Ishikawa (cell line): ENCODE measurements at regions not wholly inside any gene's neighbourhood (a gene's known extent, or its start where the extent isn't known, plus 50 kb on each side); places are given as distances from the start of the nearest gene placed in this dataset.

Experiments
- CREB1 ChIP-seq: IDR thresholded peaks from 2 replicates; pipeline ENCODE4 v1.6.1; 2012; ENCODE audit warnings: low read depth
- EP300 ChIP-seq: IDR thresholded peaks from 2 replicates; pipeline ENCODE4 v1.6.1; 2012; ENCODE audit warnings: borderline replicate concordance
- FOXM1 ChIP-seq: IDR thresholded peaks from 2 replicates; pipeline ENCODE4 v1.6.1; 2012; ENCODE audit warnings: low read depth, borderline replicate concordance
- NFIC ChIP-seq: IDR thresholded peaks from 2 replicates; pipeline ENCODE4 v1.6.1; 2012
- TAF1 ChIP-seq: IDR thresholded peaks from 2 replicates; pipeline ENCODE4 v1.6.1; 2012; ENCODE audit warnings: low read depth, mild to moderate bottlenecking
- TCF12 ChIP-seq: IDR thresholded peaks from 2 replicates; pipeline ENCODE4 v1.6.1; 2012; ENCODE audit warnings: low read depth
- YY1 ChIP-seq: IDR thresholded peaks from 2 replicates; pipeline ENCODE4 v1.6.1; 2012; ENCODE audit warnings: low read depth
- TF ChIP-seq, protein P1 (sequence below): IDR thresholded peaks from 2 replicates; pipeline ENCODE4 v1.6.1; 2012
- TF ChIP-seq, protein P2 (sequence below): IDR thresholded peaks from 2 replicates; pipeline ENCODE4 v1.6.1; 2012
- TF ChIP-seq, protein P3 (sequence below): IDR thresholded peaks from 2 replicates; pipeline ENCODE4 v1.6.1; 2012; ENCODE audit warnings: low read depth, mild to moderate bottlenecking

DNA sequence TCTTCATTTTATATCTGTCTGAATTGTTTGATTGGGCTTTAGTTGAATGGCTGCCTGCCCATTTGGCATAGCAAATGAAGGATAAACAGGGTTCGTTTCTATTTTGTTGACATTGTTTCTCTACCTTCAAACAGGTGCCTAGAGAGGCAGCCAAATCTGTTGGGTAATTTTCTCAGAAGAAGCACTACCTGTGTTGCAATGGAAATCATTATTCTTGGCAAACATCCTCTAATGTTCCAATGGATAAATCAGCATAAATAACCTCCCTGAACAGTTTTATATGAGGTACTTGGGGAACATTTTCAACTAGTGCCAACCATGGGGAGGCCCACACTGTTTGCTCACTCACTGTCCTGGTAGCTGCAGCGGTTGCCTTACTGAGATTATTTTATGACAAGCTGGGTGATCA lies 64.4 kb upstream of the PLPP4 start:
- TF ChIP-seq, protein P1, sequence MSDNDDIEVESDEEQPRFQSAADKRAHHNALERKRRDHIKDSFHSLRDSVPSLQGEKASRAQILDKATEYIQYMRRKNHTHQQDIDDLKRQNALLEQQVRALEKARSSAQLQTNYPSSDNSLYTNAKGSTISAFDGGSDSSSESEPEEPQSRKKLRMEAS = no peak
- TF ChIP-seq CREB1 = no peak
- no peak for TF ChIP-seq TAF1
- TF ChIP-seq TCF12 = no peak
- TF ChIP-seq, protein P2, sequence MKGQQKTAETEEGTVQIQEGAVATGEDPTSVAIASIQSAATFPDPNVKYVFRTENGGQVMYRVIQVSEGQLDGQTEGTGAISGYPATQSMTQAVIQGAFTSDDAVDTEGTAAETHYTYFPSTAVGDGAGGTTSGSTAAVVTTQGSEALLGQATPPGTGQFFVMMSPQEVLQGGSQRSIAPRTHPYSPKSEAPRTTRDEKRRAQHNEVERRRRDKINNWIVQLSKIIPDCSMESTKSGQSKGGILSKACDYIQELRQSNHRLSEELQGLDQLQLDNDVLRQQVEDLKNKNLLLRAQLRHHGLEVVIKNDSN = no peak
- TF ChIP-seq NFIC = no peak
- TF ChIP-seq EP300 = no peak
- TF ChIP-seq YY1 = no peak
- TF ChIP-seq FOXM1 = no peak
- TF ChIP-seq, protein P3, sequence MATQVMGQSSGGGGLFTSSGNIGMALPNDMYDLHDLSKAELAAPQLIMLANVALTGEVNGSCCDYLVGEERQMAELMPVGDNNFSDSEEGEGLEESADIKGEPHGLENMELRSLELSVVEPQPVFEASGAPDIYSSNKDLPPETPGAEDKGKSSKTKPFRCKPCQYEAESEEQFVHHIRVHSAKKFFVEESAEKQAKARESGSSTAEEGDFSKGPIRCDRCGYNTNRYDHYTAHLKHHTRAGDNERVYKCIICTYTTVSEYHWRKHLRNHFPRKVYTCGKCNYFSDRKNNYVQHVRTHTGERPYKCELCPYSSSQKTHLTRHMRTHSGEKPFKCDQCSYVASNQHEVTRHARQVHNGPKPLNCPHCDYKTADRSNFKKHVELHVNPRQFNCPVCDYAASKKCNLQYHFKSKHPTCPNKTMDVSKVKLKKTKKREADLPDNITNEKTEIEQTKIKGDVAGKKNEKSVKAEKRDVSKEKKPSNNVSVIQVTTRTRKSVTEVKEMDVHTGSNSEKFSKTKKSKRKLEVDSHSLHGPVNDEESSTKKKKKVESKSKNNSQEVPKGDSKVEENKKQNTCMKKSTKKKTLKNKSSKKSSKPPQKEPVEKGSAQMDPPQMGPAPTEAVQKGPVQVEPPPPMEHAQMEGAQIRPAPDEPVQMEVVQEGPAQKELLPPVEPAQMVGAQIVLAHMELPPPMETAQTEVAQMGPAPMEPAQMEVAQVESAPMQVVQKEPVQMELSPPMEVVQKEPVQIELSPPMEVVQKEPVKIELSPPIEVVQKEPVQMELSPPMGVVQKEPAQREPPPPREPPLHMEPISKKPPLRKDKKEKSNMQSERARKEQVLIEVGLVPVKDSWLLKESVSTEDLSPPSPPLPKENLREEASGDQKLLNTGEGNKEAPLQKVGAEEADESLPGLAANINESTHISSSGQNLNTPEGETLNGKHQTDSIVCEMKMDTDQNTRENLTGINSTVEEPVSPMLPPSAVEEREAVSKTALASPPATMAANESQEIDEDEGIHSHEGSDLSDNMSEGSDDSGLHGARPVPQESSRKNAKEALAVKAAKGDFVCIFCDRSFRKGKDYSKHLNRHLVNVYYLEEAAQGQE = no peak
